Ascending aorta (tissue), 2 donors: ENCODE measurements at regions not wholly inside any gene's neighbourhood (a gene's known extent, or its start where the extent isn't known, plus 50 kb on each side); places are given as distances from the start of the nearest gene placed in this dataset.

Experiments used
- DNase-seq, 2 donors: peaks; one replicate each; pipeline ENCODE4 v3.0.0-alpha.2; 2019; ENCODE audit warnings: low spot score in 2 of 2
- H3K27ac ChIP-seq, 2 donors: fragments of 200-600 bp; sonication (generic); one replicate each; pipeline ENCODE4 v1.5.1; 2016 to 2017; ENCODE audit warnings: mild to moderate bottlenecking in 1 of 2
- H3K27me3 ChIP-seq: fragments of 200-600 bp; sonication (generic); one replicate; pipeline ENCODE4 v1.5.1; 2017
- H3K36me3 ChIP-seq, 2 donors: fragments of 200-600 bp; sonication (generic); one replicate each; pipeline ENCODE4 v1.5.1; 2016
- H3K4me1 ChIP-seq, 2 donors: fragments of 200-600 bp; sonication (generic); one replicate each; pipeline ENCODE4 v1.5.1; 2016 to 2017; ENCODE audit warnings: mild to moderate bottlenecking in 1 of 2
- H3K4me3 ChIP-seq, 2 donors: fragments of 200-600 bp; sonication (generic); one replicate each; pipeline ENCODE4 v1.5.1; 2016 to 2017; ENCODE audit warnings: mild to moderate bottlenecking in 1 of 2
- H3K9me3 ChIP-seq, 2 donors: fragments of 200-600 bp; sonication (generic); one replicate each; pipeline ENCODE4 v1.5.1; 2016
- CTCF ChIP-seq, 3 experiments: fragments of 200-600 bp in 2 of 3; fragments of 450-650 bp in 1 of 3; sonication (generic) in 2 of 3; IDR thresholded peaks; one replicate each; pipeline ENCODE4 v1.5.1; 2016 to 2019; ENCODE audit warnings: antibody characterized with exemption in 3 of 3, mild to moderate bottlenecking in 1 of 3, moderate library complexity in 1 of 3
- intact Hi-C: fragments of 100-400 bp; cut with DNase I; formaldehyde crosslinking; loops from one replicate; pipeline ENCODE4 v1.15.1; 2023

- Histone ChIP-seq H3K36me3 (no peaks in the 10 kb centered on the region), H3K27me3 (no peaks in the 10 kb centered on the region), H3K27ac (no peak overlapping the region), H3K4me3 (no peak overlapping the region), H3K4me1 (no peaks in the 10 kb centered on the region), H3K9me3 (no peaks in the 10 kb centered on the region)
- no peak for DNase-seq
- intact Hi-C loops: no loop called here
- no peak for TF ChIP-seq CTCF (IDR thresholded peaks at IDR 0.05)
Observed at GRCh38 chr2:75321599-75321922, 122.2 kb upstream of the TACR1 start.

GRCh38 chr2:75320898-75321598 lies 121.7 kb upstream of the TACR1 start:
- intact Hi-C loops: no loop called here
- H3K27ac ChIP-seq: no peak overlapping the region
- TF ChIP-seq CTCF (IDR thresholded peaks at IDR 0.05): no peak
- no peaks in the 10 kb centered on the region for H3K4me1 ChIP-seq
- no peaks in the 10 kb centered on the region for H3K27me3 ChIP-seq
- H3K4me3 ChIP-seq: no peak overlapping the region
- DNase-seq: no peak
- H3K9me3 ChIP-seq: no peaks in the 10 kb centered on the region
- H3K36me3 ChIP-seq: no peaks in the 10 kb centered on the region

- H3K27ac ChIP-seq: no peak overlapping the region
- intact Hi-C loops: no loop called here
- TF ChIP-seq CTCF (IDR thresholded peaks at IDR 0.05): no peak
- no peaks in the 10 kb centered on the region for H3K4me1 ChIP-seq
- no peak overlapping the region for H3K4me3 ChIP-seq
- no peaks in the 10 kb centered on the region for H3K9me3 ChIP-seq
- no peaks in the 10 kb centered on the region for H3K36me3 ChIP-seq
- DNase-seq: no peak
- H3K27me3 ChIP-seq: no peaks in the 10 kb centered on the region
Observed at GRCh38 chr2:75319951-75320350, 120.6 kb upstream of the TACR1 start.

- H3K9me3 ChIP-seq: no peaks in the 10 kb centered on the region
- H3K27me3 ChIP-seq: no peaks in the 10 kb centered on the region
- no peaks in the 10 kb centered on the region for H3K4me1 ChIP-seq
- H3K4me3 ChIP-seq: no peak overlapping the region
- TF ChIP-seq CTCF (IDR thresholded peaks at IDR 0.05): no peak
- no peaks in the 10 kb centered on the region for H3K36me3 ChIP-seq
- no peak for DNase-seq
- no peak overlapping the region for H3K27ac ChIP-seq
- intact Hi-C loops: no loop called here
Observed at GRCh38 chr2:75317802-75318201, 118.5 kb upstream of the TACR1 start.

- H3K4me1 ChIP-seq: no peaks in the 10 kb centered on the region
- H3K27me3 ChIP-seq: no peaks in the 10 kb centered on the region
- intact Hi-C loops: no loop called here
- H3K36me3 ChIP-seq: no peaks in the 10 kb centered on the region
- no peak overlapping the region for H3K4me3 ChIP-seq
- DNase-seq: no peak
- no peak overlapping the region for H3K27ac ChIP-seq
- no peaks in the 10 kb centered on the region for H3K9me3 ChIP-seq
- TF ChIP-seq CTCF (IDR thresholded peaks at IDR 0.05): no peak
Observed at GRCh38 chr2:75317316-75317715, 118.0 kb upstream of the TACR1 start.

GRCh38 chr2:75315436-75315835 lies 116.1 kb upstream of the TACR1 start:
- no peak overlapping the region for H3K4me3 ChIP-seq
- no peaks in the 10 kb centered on the region for H3K9me3 ChIP-seq
- DNase-seq: no peak
- H3K27ac ChIP-seq: no peak overlapping the region
- H3K4me1 ChIP-seq: no peaks in the 10 kb centered on the region
- H3K36me3 ChIP-seq: no peaks in the 10 kb centered on the region
- no peak for TF ChIP-seq CTCF (IDR thresholded peaks at IDR 0.05)
- intact Hi-C loops: no loop called here
- no peaks in the 10 kb centered on the region for H3K27me3 ChIP-seq
